CD8-positive, alpha-beta memory T cell (primary cell): ENCODE measurements at regions not wholly inside any gene's neighbourhood (a gene's known extent, or its start where the extent isn't known, plus 50 kb on each side); places are given as distances from the start of the nearest gene placed in this dataset.

Experiments
- CTCF ChIA-PET: fragments of 350-600 bp; sonication (Branson Sonifier 250); formaldehyde crosslinking; loops from one replicate; lab custom pipeline; 2021; ENCODE audit warnings: antibody characterized with exemption; lab: Charles Lee
- POLR2A ChIA-PET: fragments of 350-600 bp; sonication (Branson Sonifier 250); formaldehyde crosslinking; loops from one replicate; lab custom pipeline; 2021; ENCODE audit warnings: antibody characterized with exemption; lab: Charles Lee
- DNase-seq, 5 donors: peaks; one replicate each; pipeline versions ENCODE4 v3.0.0 to v3.0.0-alpha.2; 2020 to 2022; ENCODE audit warnings: mixed read lengths in 1 of 5
- H3K27ac ChIP-seq: one replicate; pipeline ENCODE4 v1.7.0; 2013; ENCODE audit warnings: low read depth, mild to moderate bottlenecking, low read length, moderate library complexity
- H3K27me3 ChIP-seq: 2 replicates; pipeline ENCODE4 v1.7.0; 2013; ENCODE audit warnings: low read length, mild to moderate bottlenecking; ENCODE audit not compliant: insufficient read depth, poor library complexity, severe bottlenecking
- H3K36me3 ChIP-seq: 2 replicates; pipeline ENCODE4 v1.7.0; 2013; ENCODE audit warnings: mild to moderate bottlenecking, low read length, moderate library complexity; ENCODE audit not compliant: insufficient read depth
- H3K4me1 ChIP-seq: 2 replicates; pipeline ENCODE4 v1.7.0; 2013; ENCODE audit warnings: mild to moderate bottlenecking, low read length, moderate library complexity; ENCODE audit not compliant: insufficient read depth
- H3K4me3 ChIP-seq: 2 replicates; pipeline ENCODE4 v1.7.0; 2013; ENCODE audit warnings: mild to moderate bottlenecking, low read length
- H3K9me3 ChIP-seq: 2 replicates; pipeline ENCODE4 v1.7.0; 2013; ENCODE audit warnings: mild to moderate bottlenecking, low read length
- H3K27ac Mint-ChIP-seq, 8 donors: one replicate each; pipeline ENCODE4 v1.8.0; 2020 to 2021; ENCODE audit warnings: mixed read lengths in 8 of 8, mild to moderate bottlenecking in 6 of 8, inconsistent platforms in 3 of 8, moderate library complexity in 3 of 8
- H3K27me3 Mint-ChIP-seq, 2 donors: one replicate each; pipeline ENCODE4 v1.8.0; 2020 to 2021; ENCODE audit warnings: mixed read lengths in 2 of 2, mild to moderate bottlenecking in 1 of 2, moderate library complexity in 1 of 2
- H3K36me3 Mint-ChIP-seq, 3 donors: one replicate each; pipeline ENCODE4 v1.8.0; 2020 to 2021; ENCODE audit warnings: mixed read lengths in 3 of 3, inconsistent platforms in 1 of 3, mild to moderate bottlenecking in 1 of 3
- H3K4me1 Mint-ChIP-seq, 3 donors: one replicate each; pipeline ENCODE4 v1.8.0; 2020 to 2021; ENCODE audit warnings: mixed read lengths in 3 of 3, inconsistent platforms in 1 of 3, mild to moderate bottlenecking in 1 of 3
- H3K4me3 Mint-ChIP-seq, 7 donors: one replicate each; pipeline ENCODE4 v1.8.0; 2020 to 2021; ENCODE audit warnings: mixed read lengths in 7 of 7, mild to moderate bottlenecking in 6 of 7, moderate library complexity in 4 of 7, inconsistent platforms in 2 of 7
- H3K9me3 Mint-ChIP-seq, 5 donors: one replicate each; pipeline ENCODE4 v1.8.0; 2020 to 2022; ENCODE audit warnings: mixed read lengths in 5 of 5, mild to moderate bottlenecking in 3 of 5, moderate library complexity in 2 of 5, inconsistent platforms in 1 of 5

GRCh38 chr2:84285056-84285747, 173.9 kb downstream of the SUCLG1 start:
- no peaks in the 10 kb centered on the region for H3K36me3 Mint-ChIP-seq
- POLR2A ChIA-PET, result no interaction called here
- H3K36me3 ChIP-seq, result no peaks in the 10 kb centered on the region
- no peak overlapping the region for H3K4me3 Mint-ChIP-seq
- H3K4me3 ChIP-seq, result no peak overlapping the region
- H3K9me3 ChIP-seq, result no peaks in the 10 kb centered on the region
- no peak overlapping the region for H3K27ac ChIP-seq
- DNase-seq, result no peak
- no peaks in the 10 kb centered on the region for H3K4me1 ChIP-seq
- H3K27me3 ChIP-seq, result no peaks in the 10 kb centered on the region
- peaks cover 0 to 5% (median 0%) of the 10 kb centered on the region in 3 donors for H3K4me1 Mint-ChIP-seq
- CTCF ChIA-PET, result no interaction called here
- peak overlapping the region in 1 of 8 donors; percentile 55 for H3K27ac Mint-ChIP-seq
- no peaks in the 10 kb centered on the region for H3K9me3 Mint-ChIP-seq
- H3K27me3 Mint-ChIP-seq, result peaks cover 2 to 16% of the 10 kb centered on the region in 2 donors

GRCh38 chr2:84283506-84283905, 175.6 kb downstream of the SUCLG1 start:
- no peaks in the 10 kb centered on the region for H3K9me3 Mint-ChIP-seq
- H3K4me1 Mint-ChIP-seq, result peaks cover 2 to 9% (median 4%) of the 10 kb centered on the region in 3 donors
- Histone ChIP-seq H3K27ac (no peak overlapping the region), H3K4me3 (no peak overlapping the region), H3K27me3 (no peaks in the 10 kb centered on the region), H3K9me3 (no peaks in the 10 kb centered on the region), H3K36me3 (no peaks in the 10 kb centered on the region), H3K4me1 (no peaks in the 10 kb centered on the region)
- peak overlapping the region in 1 of 8 donors; percentile 57 for H3K27ac Mint-ChIP-seq
- ChIA-PET CTCF (no interaction called here), POLR2A (no interaction called here)
- H3K27me3 Mint-ChIP-seq, result peaks cover 0 to 18% of the 10 kb centered on the region in 2 donors
- H3K4me3 Mint-ChIP-seq, result no peak overlapping the region
- no peaks in the 10 kb centered on the region for H3K36me3 Mint-ChIP-seq
- no peak for DNase-seq

- Histone ChIP-seq H3K36me3 (no peaks in the 10 kb centered on the region), H3K9me3 (no peaks in the 10 kb centered on the region), H3K27ac (no peak overlapping the region), H3K27me3 (no peaks in the 10 kb centered on the region), H3K4me3 (no peak overlapping the region), H3K4me1 (no peaks in the 10 kb centered on the region)
- POLR2A ChIA-PET, result no interaction called here
- CTCF ChIA-PET, result no interaction called here
- Mint-ChIP-seq H3K4me1 (peaks cover 22 to 29% (median 24%) of the 10 kb centered on the region in 3 donors), H3K27ac (no peak overlapping the region), H3K9me3 (no peaks in the 10 kb centered on the region), H3K36me3 (no peaks in the 10 kb centered on the region), H3K27me3 (peaks cover 0 to 22% of the 10 kb centered on the region in 2 donors), H3K4me3 (no peak overlapping the region)
- DNase-seq, result no peak
Measured at GRCh38 chr2:84281510-84281909, 177.6 kb downstream of the SUCLG1 start.

- no peak overlapping the region for H3K27ac Mint-ChIP-seq
- Histone ChIP-seq H3K27me3 (no peaks in the 10 kb centered on the region), H3K9me3 (no peaks in the 10 kb centered on the region), H3K27ac (no peak overlapping the region), H3K4me1 (no peaks in the 10 kb centered on the region), H3K4me3 (no peak overlapping the region), H3K36me3 (no peaks in the 10 kb centered on the region)
- no peak overlapping the region for H3K4me3 Mint-ChIP-seq
- ChIA-PET CTCF (no interaction called here), POLR2A (no interaction called here)
- H3K36me3 Mint-ChIP-seq, result no peaks in the 10 kb centered on the region
- peaks cover 25 to 35% (median 28%) of the 10 kb centered on the region in 3 donors for H3K4me1 Mint-ChIP-seq
- H3K27me3 Mint-ChIP-seq, result peaks cover 0 to 22% of the 10 kb centered on the region in 2 donors
- no peak for DNase-seq
- no peaks in the 10 kb centered on the region for H3K9me3 Mint-ChIP-seq
Measured at GRCh38 chr2:84280873-84281272, 178.2 kb downstream of the SUCLG1 start.

- POLR2A ChIA-PET, result no interaction called here
- H3K4me3 Mint-ChIP-seq, result peak overlapping the region in 4 of 7 donors; percentile 7 to 70 (median 29)
- Histone ChIP-seq H3K27me3 (no peaks in the 10 kb centered on the region), H3K4me1 (no peaks in the 10 kb centered on the region), H3K27ac (no peak overlapping the region), H3K9me3 (no peaks in the 10 kb centered on the region), H3K36me3 (no peaks in the 10 kb centered on the region), H3K4me3 (no peak overlapping the region)
- H3K9me3 Mint-ChIP-seq, result no peaks in the 10 kb centered on the region
- H3K36me3 Mint-ChIP-seq, result no peaks in the 10 kb centered on the region
- H3K27me3 Mint-ChIP-seq, result peaks cover 4 to 31% of the 10 kb centered on the region in 2 donors
- CTCF ChIA-PET, result no interaction called here
- no peak for DNase-seq
- peak overlapping the region in 5 of 8 donors; percentile 3 to 77 (median 47) for H3K27ac Mint-ChIP-seq
- H3K4me1 Mint-ChIP-seq, result peaks cover 25 to 47% (median 35%) of the 10 kb centered on the region in 3 donors
Measured at GRCh38 chr2:84278386-84278785, 180.7 kb downstream of the SUCLG1 start.

GRCh38 chr2:84276590-84277255, 182.4 kb downstream of the SUCLG1 start:
- Histone ChIP-seq H3K36me3 (no peaks in the 10 kb centered on the region), H3K9me3 (no peaks in the 10 kb centered on the region), H3K4me1 (no peaks in the 10 kb centered on the region), H3K27ac (no peak overlapping the region), H3K27me3 (no peaks in the 10 kb centered on the region), H3K4me3 (no peak overlapping the region)
- H3K36me3 Mint-ChIP-seq, result no peaks in the 10 kb centered on the region
- POLR2A ChIA-PET, result no interaction called here
- no peak for DNase-seq
- H3K9me3 Mint-ChIP-seq, result no peaks in the 10 kb centered on the region
- peak overlapping the region in 5 of 7 donors; percentile 5 to 48 (median 13) for H3K4me3 Mint-ChIP-seq
- peaks cover 25 to 43% (median 35%) of the 10 kb centered on the region in 3 donors for H3K4me1 Mint-ChIP-seq
- H3K27ac Mint-ChIP-seq, result peak overlapping the region in 6 of 8 donors; percentile 6 to 92 (median 68)
- H3K27me3 Mint-ChIP-seq, result peaks cover 4 to 30% of the 10 kb centered on the region in 2 donors
- CTCF ChIA-PET, result no interaction called here

- H3K36me3 ChIP-seq, result no peaks in the 10 kb centered on the region
- POLR2A ChIA-PET, result no interaction called here
- peaks cover 7 to 22% of the 10 kb centered on the region in 2 donors for H3K27me3 Mint-ChIP-seq
- no peak overlapping the region for H3K27ac Mint-ChIP-seq
- no peak overlapping the region for H3K4me3 Mint-ChIP-seq
- H3K9me3 Mint-ChIP-seq, result no peaks in the 10 kb centered on the region
- H3K4me3 ChIP-seq, result no peak overlapping the region
- no peak overlapping the region for H3K27ac ChIP-seq
- H3K36me3 Mint-ChIP-seq, result no peaks in the 10 kb centered on the region
- CTCF ChIA-PET, result no interaction called here
- H3K9me3 ChIP-seq, result no peaks in the 10 kb centered on the region
- H3K27me3 ChIP-seq, result no peaks in the 10 kb centered on the region
- no peaks in the 10 kb centered on the region for H3K4me1 ChIP-seq
- DNase-seq, result no peak
- H3K4me1 Mint-ChIP-seq, result peaks cover 21 to 39% (median 30%) of the 10 kb centered on the region in 3 donors
Measured at GRCh38 chr2:84273406-84273805, 185.7 kb downstream of the SUCLG1 start.

GRCh38 chr2:84271977-84272376, 187.1 kb downstream of the SUCLG1 start:
- no peaks in the 10 kb centered on the region for H3K36me3 ChIP-seq
- no peak overlapping the region for H3K27ac ChIP-seq
- H3K4me3 ChIP-seq, result no peak overlapping the region
- Mint-ChIP-seq H3K27me3 (peaks cover 7 to 15% of the 10 kb centered on the region in 2 donors), H3K27ac (no peak overlapping the region), H3K36me3 (no peaks in the 10 kb centered on the region), H3K4me3 (no peak overlapping the region), H3K4me1 (peaks cover 7 to 24% (median 15%) of the 10 kb centered on the region in 3 donors), H3K9me3 (peaks cover 0 to 3% (median 0%) of the 10 kb centered on the region in 5 donors)
- no peak for DNase-seq
- H3K4me1 ChIP-seq, result no peaks in the 10 kb centered on the region
- H3K27me3 ChIP-seq, result no peaks in the 10 kb centered on the region
- H3K9me3 ChIP-seq, result no peaks in the 10 kb centered on the region
- POLR2A ChIA-PET, result no interaction called here
- CTCF ChIA-PET, result no interaction called here
